ENCODE measurements at regions not wholly inside any gene's neighbourhood (a gene's known extent, or its start where the extent isn't known, plus 50 kb on each side); places are given as distances from the start of the nearest gene placed in this dataset.
"Not testable (repeated sequence)": the region's sequence is repeated elsewhere in the genome, so short reads cannot be mapped to it uniquely, and the experiment has no call there.

GRCh38 chr10:35961501-35961900, 319.4 kb upstream of the FZD8 start:
- Histone ChIP-seq H3K9me3 (no peaks in the 10 kb centered on the region), H3K27me3 (no peaks in the 10 kb centered on the region), H3K4me3 (no peak overlapping the region), H3K36me3 (no peaks in the 10 kb centered on the region), H3K27ac (no peak overlapping the region), H3K4me1 (no peaks in the 10 kb centered on the region)
- no peak for TF ChIP-seq CTCF (IDR thresholded peaks at IDR 0.05)
- DNase-seq (ENCODE audit: low spot score), result no peak

GRCh38 chr10:35959252-35959651, 317.2 kb upstream of the FZD8 start:
- Histone ChIP-seq H3K27me3 (no peaks in the 10 kb centered on the region), H3K9me3 (no peaks in the 10 kb centered on the region), H3K27ac (no peak overlapping the region), H3K4me1 (no peaks in the 10 kb centered on the region), H3K4me3 (no peak overlapping the region), H3K36me3 (no peaks in the 10 kb centered on the region)
- no peak for TF ChIP-seq CTCF (IDR thresholded peaks at IDR 0.05)
- DNase-seq (ENCODE audit: low spot score), result no peak

- not testable (repeated sequence) for H3K4me3 ChIP-seq; H3K36me3 ChIP-seq; H3K27me3 ChIP-seq; DNase-seq (ENCODE audit: low spot score); H3K4me1 ChIP-seq; H3K9me3 ChIP-seq; H3K27ac ChIP-seq
Observed at GRCh38 chr10:35958609-35959008, 316.5 kb upstream of the FZD8 start.

GRCh38 chr10:35950701-35951100, 308.6 kb upstream of the FZD8 start:
- Histone ChIP-seq H3K9me3 (no peaks in the 10 kb centered on the region), H3K27me3 (no peaks in the 10 kb centered on the region), H3K4me3 (no peak overlapping the region), H3K27ac (no peak overlapping the region), H3K36me3 (no peaks in the 10 kb centered on the region), H3K4me1 (no peaks in the 10 kb centered on the region)
- no peak for DNase-seq (ENCODE audit: low spot score)
- TF ChIP-seq CTCF (IDR thresholded peaks at IDR 0.05), result no peak

- no peaks in the 10 kb centered on the region for H3K36me3 ChIP-seq
Observed at GRCh38 chr10:35950226-35950625, 308.1 kb upstream of the FZD8 start.

GRCh38 chr10:35949811-35950211, 307.7 kb upstream of the FZD8 start:
- no peaks in the 10 kb centered on the region for H3K9me3 ChIP-seq
- H3K27ac ChIP-seq, result no peak overlapping the region
- H3K36me3 ChIP-seq, result no peaks in the 10 kb centered on the region
- no peaks in the 10 kb centered on the region for H3K27me3 ChIP-seq
- no peak overlapping the region for H3K4me3 ChIP-seq
- H3K4me1 ChIP-seq, result no peaks in the 10 kb centered on the region
- DNase-seq (ENCODE audit: low spot score), result no peak
- no peak for TF ChIP-seq CTCF (IDR thresholded peaks at IDR 0.05)

More at GRCh38 chr10:35950226-35950625, 308.1 kb upstream of the FZD8 start:
- Histone ChIP-seq H3K4me1 (no peaks in the 10 kb centered on the region), H3K27me3 (no peaks in the 10 kb centered on the region), H3K4me3 (no peak overlapping the region), H3K9me3 (no peaks in the 10 kb centered on the region), H3K27ac (no peak overlapping the region)
- no peak for TF ChIP-seq CTCF (IDR thresholded peaks at IDR 0.05)
- no peak for DNase-seq (ENCODE audit: low spot score)

All from right atrium auricular region (tissue), 2 donors.